OCI-LY1 (cell line): ENCODE measurements at regions not wholly inside any gene's neighbourhood (a gene's known extent, or its start where the extent isn't known, plus 50 kb on each side); places are given as distances from the start of the nearest gene placed in this dataset.
"Not testable (repeated sequence)": the region's sequence is repeated elsewhere in the genome, so short reads cannot be mapped to it uniquely, and the experiment has no call there.

ENCODE experiments used
- EZH2 ChIP-seq: fragments of 200-600 bp; sonication (generic), shearing (Covaris generic); IDR thresholded peaks from 2 replicates; pipeline ENCODE4 v1.8.0; 2017; ENCODE audit warnings: borderline replicate concordance, mixed run types, mild to moderate bottlenecking, antibody characterized with exemption, low read length, moderate library complexity, mixed read lengths
- TF ChIP-seq, protein P1 (sequence below): fragments of 200-600 bp; sonication (generic), shearing (Covaris generic); IDR thresholded peaks from 2 replicates; pipeline ENCODE4 v1.5.1; 2017; ENCODE audit warnings: mild to moderate bottlenecking, antibody characterized with exemption, low read length, moderate library complexity, mixed read lengths

DNA sequence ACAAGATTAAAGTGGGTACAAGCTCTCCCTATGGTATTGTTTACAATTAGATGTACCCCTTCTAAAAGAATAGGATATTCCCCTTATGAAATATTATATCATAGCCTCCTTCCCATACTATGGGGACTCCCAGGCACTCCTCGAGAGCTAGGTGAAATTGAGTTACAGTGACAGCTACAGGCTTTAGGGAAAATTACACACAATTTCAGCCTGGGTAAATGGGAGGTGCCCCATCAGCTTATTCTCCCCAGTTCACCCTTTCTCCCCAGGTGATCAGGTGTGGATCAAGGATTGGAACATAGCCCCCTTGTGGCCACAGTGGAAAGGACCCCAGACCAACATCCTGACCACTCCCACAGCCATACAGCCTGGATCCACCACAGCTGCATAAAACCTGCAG lies 73.3 kb downstream of the EIF1AY start:
- TF ChIP-seq, protein P1, sequence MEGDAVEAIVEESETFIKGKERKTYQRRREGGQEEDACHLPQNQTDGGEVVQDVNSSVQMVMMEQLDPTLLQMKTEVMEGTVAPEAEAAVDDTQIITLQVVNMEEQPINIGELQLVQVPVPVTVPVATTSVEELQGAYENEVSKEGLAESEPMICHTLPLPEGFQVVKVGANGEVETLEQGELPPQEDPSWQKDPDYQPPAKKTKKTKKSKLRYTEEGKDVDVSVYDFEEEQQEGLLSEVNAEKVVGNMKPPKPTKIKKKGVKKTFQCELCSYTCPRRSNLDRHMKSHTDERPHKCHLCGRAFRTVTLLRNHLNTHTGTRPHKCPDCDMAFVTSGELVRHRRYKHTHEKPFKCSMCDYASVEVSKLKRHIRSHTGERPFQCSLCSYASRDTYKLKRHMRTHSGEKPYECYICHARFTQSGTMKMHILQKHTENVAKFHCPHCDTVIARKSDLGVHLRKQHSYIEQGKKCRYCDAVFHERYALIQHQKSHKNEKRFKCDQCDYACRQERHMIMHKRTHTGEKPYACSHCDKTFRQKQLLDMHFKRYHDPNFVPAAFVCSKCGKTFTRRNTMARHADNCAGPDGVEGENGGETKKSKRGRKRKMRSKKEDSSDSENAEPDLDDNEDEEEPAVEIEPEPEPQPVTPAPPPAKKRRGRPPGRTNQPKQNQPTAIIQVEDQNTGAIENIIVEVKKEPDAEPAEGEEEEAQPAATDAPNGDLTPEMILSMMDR: peak; percentile 36; the same call in 1 of the 2 replicates
- TF ChIP-seq EZH2: not testable (repeated sequence)
